ENCODE measurements at regions not wholly inside any gene's neighbourhood (a gene's known extent, or its start where the extent isn't known, plus 50 kb on each side); places are given as distances from the start of the nearest gene placed in this dataset.
A peak's percentile ranks its signal among the peaks of the same experiment; 100 is the strongest.

DNA sequence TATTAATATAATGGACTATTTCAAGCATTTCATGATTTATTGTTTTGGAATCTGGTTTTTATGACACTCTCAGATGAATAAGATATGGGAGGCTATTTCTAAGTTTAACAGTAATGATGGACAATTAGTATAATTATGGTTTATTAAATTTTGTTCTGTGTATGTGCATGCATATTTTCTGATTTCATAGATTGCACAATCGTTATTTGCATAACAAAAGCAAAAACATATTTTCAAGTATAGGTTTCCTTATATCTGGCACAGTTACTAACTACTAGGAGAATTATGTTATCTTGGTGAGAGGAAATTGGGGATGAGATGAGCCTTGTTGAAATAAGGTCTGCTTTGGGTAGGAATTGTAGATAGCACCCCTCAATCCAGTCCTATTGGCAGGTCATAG lies 413.1 kb downstream of the MCTP2 start:
- no peaks in the 10 kb centered on the region for H3K9me3 ChIP-seq (ENCODE audit: low read length)
- H3K9me2 ChIP-seq (replicated peaks; ENCODE audit: insufficient read depth, low read length): no peaks in the 10 kb centered on the region
- DNase-seq: no peak
- no peaks in the 10 kb centered on the region for H4K20me1 ChIP-seq (ENCODE audit: insufficient read depth, low read depth, low read length)
- no peaks in the 10 kb centered on the region for H3K4me1 ChIP-seq (ENCODE audit: low read length)
- H3K4me3 ChIP-seq (ENCODE audit: low read length): no peak overlapping the region
- H3K79me2 ChIP-seq (ENCODE audit: low read length): no peaks in the 10 kb centered on the region
- H2AFZ ChIP-seq (ENCODE audit: low read length): no peak overlapping the region
- no peak overlapping the region for H3K9ac ChIP-seq (ENCODE audit: low read length)
- no peaks in the 10 kb centered on the region for H3K27me3 ChIP-seq (ENCODE audit: low read length)
- no peak overlapping the region for H3K27ac ChIP-seq (ENCODE audit: low read length)
- H3K4me2 ChIP-seq (ENCODE audit: low read depth, low read length, poor library complexity, severe bottlenecking): no peak overlapping the region
- no peaks in the 10 kb centered on the region for H3K36me3 ChIP-seq (ENCODE audit: insufficient read depth, low read length)

DNA sequence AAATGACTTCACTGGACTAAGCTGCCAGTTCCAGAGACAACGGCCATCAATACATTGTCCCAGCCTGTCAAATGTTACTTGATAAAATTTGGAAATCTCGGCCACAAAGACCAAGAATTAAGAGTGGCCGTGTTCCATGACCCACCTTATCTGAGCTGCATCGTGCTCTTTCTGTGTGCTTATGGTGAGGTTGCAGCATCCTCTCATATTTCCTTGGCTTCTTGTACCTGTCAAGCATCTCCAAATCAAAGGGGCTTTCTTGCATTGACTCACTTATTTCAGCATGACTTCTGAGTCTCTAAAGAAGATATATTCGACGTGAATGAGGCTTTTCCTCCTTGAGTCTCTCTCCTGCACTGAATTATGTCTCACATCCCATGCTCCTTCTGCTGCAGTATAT lies 421.7 kb downstream of the MCTP2 start:
- H3K9me3 ChIP-seq (ENCODE audit: low read length): no peaks in the 10 kb centered on the region
- no peak overlapping the region for H3K4me2 ChIP-seq (ENCODE audit: low read depth, low read length, poor library complexity, severe bottlenecking)
- no peak for DNase-seq
- no peaks in the 10 kb centered on the region for H3K36me3 ChIP-seq (ENCODE audit: insufficient read depth, low read length)
- H3K27me3 ChIP-seq (ENCODE audit: low read length): no peaks in the 10 kb centered on the region
- H3K27ac ChIP-seq (ENCODE audit: low read length): no peak overlapping the region
- no peaks in the 10 kb centered on the region for H3K79me2 ChIP-seq (ENCODE audit: low read length)
- no peak overlapping the region for H3K4me3 ChIP-seq (ENCODE audit: low read length)
- no peaks in the 10 kb centered on the region for H3K9me2 ChIP-seq (replicated peaks; ENCODE audit: insufficient read depth, low read length)
- no peak overlapping the region for H2AFZ ChIP-seq (ENCODE audit: low read length)
- no peak overlapping the region for H3K9ac ChIP-seq (ENCODE audit: low read length)
- H3K4me1 ChIP-seq (ENCODE audit: low read length): no peaks in the 10 kb centered on the region
- no peaks in the 10 kb centered on the region for H4K20me1 ChIP-seq (ENCODE audit: insufficient read depth, low read depth, low read length)

DNA sequence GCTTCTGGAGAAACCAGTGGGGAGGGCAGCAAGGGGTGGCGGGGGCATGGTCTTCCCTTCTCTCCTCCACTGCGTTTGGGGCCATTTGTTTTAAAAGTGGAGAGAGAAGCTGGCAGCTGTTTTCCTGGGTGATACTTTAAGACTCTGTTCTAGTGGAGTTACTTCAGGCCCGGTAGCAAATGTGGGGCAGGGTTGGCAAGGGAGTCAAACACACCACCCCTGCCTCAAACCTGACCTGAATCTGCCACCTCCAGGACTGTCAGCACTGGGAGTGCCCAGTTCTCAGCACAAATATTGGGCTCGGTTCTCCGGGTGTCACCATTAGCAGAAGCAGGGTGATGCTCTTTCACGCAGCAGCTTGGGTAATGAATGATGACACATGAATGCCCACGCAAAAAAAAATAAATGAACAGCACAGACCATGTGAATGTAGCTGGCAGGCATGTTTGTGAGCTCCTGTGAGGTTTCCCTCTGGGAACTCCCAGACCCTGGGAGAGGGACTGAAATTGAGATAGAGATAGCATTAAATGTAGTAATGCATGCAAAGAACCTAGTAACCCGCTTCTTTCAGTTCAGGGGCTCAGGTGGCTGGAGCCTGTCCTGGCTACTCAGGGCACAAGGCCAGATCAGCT lies 424.0 kb downstream of the MCTP2 start:
- Histone ChIP-seq H3K4me2 (ENCODE audit: low read depth, low read length, poor library complexity, severe bottlenecking) (no peak overlapping the region), H3K4me1 (ENCODE audit: low read length) (no peaks in the 10 kb centered on the region), H3K9me3 (ENCODE audit: low read length) (no peaks in the 10 kb centered on the region), H3K36me3 (ENCODE audit: insufficient read depth, low read length) (no peaks in the 10 kb centered on the region), H2AFZ (ENCODE audit: low read length) (no peak overlapping the region), H3K9ac (ENCODE audit: low read length) (no peak overlapping the region), H3K27ac (ENCODE audit: low read length) (no peak overlapping the region), H3K4me3 (ENCODE audit: low read length) (no peak overlapping the region), H3K9me2 (replicated peaks; ENCODE audit: insufficient read depth, low read length) (no peaks in the 10 kb centered on the region), H3K79me2 (ENCODE audit: low read length) (no peaks in the 10 kb centered on the region), H4K20me1 (ENCODE audit: insufficient read depth, low read depth, low read length) (no peaks in the 10 kb centered on the region), H3K27me3 (ENCODE audit: low read length) (no peaks in the 10 kb centered on the region)
- no peak for DNase-seq

DNA sequence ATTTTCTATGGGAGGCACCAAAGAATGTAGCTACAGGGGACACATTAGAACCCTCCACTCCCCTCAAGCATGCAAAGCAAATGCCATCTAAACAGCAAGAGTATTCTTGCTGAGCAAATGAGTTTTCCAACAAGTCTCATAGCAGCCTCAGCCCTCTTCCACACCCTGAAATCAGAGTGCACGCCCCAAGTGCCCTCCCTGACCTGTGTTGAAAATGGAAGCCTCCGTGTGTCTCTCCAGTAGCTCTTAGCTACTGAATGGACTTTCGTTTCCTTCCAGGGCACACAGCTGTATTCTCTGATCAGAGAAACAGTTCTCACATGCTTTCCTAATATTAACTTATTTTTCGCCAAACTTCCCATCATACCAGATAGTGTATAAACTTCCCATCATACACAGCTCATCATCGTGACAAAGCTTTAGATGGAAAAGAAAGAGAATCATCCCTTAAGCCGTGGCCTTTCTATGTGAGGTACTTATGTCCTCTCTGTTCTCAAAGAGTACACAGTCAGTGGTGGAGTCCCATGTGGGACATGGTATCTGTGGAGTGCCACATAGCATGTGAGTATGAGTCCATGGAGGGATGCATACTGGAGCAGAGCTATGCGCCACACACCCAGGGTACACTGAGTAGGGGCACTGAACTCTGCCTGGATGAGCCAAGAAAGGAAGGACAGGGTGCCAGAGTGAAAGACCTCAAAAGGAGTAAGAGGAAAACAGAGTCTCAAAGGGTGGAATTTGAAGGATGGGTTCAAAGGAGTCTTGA lies 434.5 kb downstream of the MCTP2 start:
- no peaks in the 10 kb centered on the region for H3K79me2 ChIP-seq (ENCODE audit: low read length)
- no peak for DNase-seq
- H3K4me3 ChIP-seq (ENCODE audit: low read length): no peak overlapping the region
- no peaks in the 10 kb centered on the region for H4K20me1 ChIP-seq (ENCODE audit: insufficient read depth, low read depth, low read length)
- H3K9me2 ChIP-seq (replicated peaks; ENCODE audit: insufficient read depth, low read length): no peaks in the 10 kb centered on the region
- H3K4me1 ChIP-seq (ENCODE audit: low read length): no peaks in the 10 kb centered on the region
- H3K9me3 ChIP-seq (ENCODE audit: low read length): no peaks in the 10 kb centered on the region
- H3K27ac ChIP-seq (ENCODE audit: low read length): no peak overlapping the region
- no peaks in the 10 kb centered on the region for H3K36me3 ChIP-seq (ENCODE audit: insufficient read depth, low read length)
- H3K9ac ChIP-seq (ENCODE audit: low read length): no peak overlapping the region
- H3K4me2 ChIP-seq (ENCODE audit: low read depth, low read length, poor library complexity, severe bottlenecking): no peak overlapping the region
- no peaks in the 10 kb centered on the region for H3K27me3 ChIP-seq (ENCODE audit: low read length)
- H2AFZ ChIP-seq (ENCODE audit: low read length): no peak overlapping the region

DNA sequence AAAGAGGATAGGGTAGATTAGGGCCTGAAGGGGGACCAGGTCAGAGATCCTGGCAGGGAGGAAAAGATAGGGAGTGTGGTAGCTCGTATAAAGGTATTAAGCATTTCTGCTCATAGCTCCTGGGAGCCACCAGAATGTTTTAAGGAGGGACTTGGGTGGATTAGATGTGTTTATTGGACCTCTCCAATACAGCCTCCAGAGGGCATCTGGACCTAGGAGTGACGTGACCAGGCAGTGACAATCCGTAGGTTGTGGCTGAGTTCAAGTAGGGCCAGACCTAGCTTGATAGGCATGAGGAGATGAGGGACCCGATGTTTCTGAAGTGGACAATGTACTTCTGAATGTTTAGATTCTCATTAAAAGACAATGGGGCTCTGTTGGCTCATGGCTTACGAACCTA lies 435.2 kb downstream of the MCTP2 start:
- H3K79me2 ChIP-seq (ENCODE audit: low read length): no peaks in the 10 kb centered on the region
- H3K36me3 ChIP-seq (ENCODE audit: insufficient read depth, low read length): no peaks in the 10 kb centered on the region
- no peak overlapping the region for H3K27ac ChIP-seq (ENCODE audit: low read length)
- H3K27me3 ChIP-seq (ENCODE audit: low read length): no peaks in the 10 kb centered on the region
- H2AFZ ChIP-seq (ENCODE audit: low read length): no peak overlapping the region
- H3K4me2 ChIP-seq (ENCODE audit: low read depth, low read length, poor library complexity, severe bottlenecking): no peak overlapping the region
- no peaks in the 10 kb centered on the region for H3K4me1 ChIP-seq (ENCODE audit: low read length)
- no peak overlapping the region for H3K9ac ChIP-seq (ENCODE audit: low read length)
- H3K9me3 ChIP-seq (ENCODE audit: low read length): no peaks in the 10 kb centered on the region
- no peak overlapping the region for H3K4me3 ChIP-seq (ENCODE audit: low read length)
- no peak for DNase-seq
- H3K9me2 ChIP-seq (replicated peaks; ENCODE audit: insufficient read depth, low read length): no peaks in the 10 kb centered on the region
- no peaks in the 10 kb centered on the region for H4K20me1 ChIP-seq (ENCODE audit: insufficient read depth, low read depth, low read length)

DNA sequence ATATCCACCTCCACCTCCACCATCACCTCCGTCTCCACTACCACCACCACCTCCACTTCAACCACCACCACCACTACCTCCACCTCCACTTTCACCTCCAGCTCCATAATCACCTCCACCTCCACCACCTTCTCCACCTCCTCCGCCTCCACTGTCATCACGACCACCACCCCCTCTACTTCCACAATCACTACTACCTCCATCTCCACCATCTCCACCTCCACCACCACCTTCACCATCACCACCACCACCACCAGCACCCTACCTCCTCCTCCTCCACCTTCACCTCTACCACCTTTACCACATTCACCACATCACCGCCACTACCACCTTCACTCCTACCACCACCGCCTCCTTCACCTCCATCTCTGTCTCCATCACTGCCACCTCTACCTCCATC lies 435.7 kb downstream of the MCTP2 start:
- H3K27ac ChIP-seq (ENCODE audit: low read length): no peak overlapping the region
- H3K4me1 ChIP-seq (ENCODE audit: low read length): no peaks in the 10 kb centered on the region
- no peaks in the 10 kb centered on the region for H4K20me1 ChIP-seq (ENCODE audit: insufficient read depth, low read depth, low read length)
- no peaks in the 10 kb centered on the region for H3K79me2 ChIP-seq (ENCODE audit: low read length)
- H3K9me2 ChIP-seq (replicated peaks; ENCODE audit: insufficient read depth, low read length): no peaks in the 10 kb centered on the region
- H3K9ac ChIP-seq (ENCODE audit: low read length): no peak overlapping the region
- no peaks in the 10 kb centered on the region for H3K36me3 ChIP-seq (ENCODE audit: insufficient read depth, low read length)
- no peak overlapping the region for H2AFZ ChIP-seq (ENCODE audit: low read length)
- H3K4me3 ChIP-seq (ENCODE audit: low read length): no peak overlapping the region
- no peak overlapping the region for H3K4me2 ChIP-seq (ENCODE audit: low read depth, low read length, poor library complexity, severe bottlenecking)
- no peaks in the 10 kb centered on the region for H3K27me3 ChIP-seq (ENCODE audit: low read length)
- no peak for DNase-seq
- no peaks in the 10 kb centered on the region for H3K9me3 ChIP-seq (ENCODE audit: low read length)

DNA sequence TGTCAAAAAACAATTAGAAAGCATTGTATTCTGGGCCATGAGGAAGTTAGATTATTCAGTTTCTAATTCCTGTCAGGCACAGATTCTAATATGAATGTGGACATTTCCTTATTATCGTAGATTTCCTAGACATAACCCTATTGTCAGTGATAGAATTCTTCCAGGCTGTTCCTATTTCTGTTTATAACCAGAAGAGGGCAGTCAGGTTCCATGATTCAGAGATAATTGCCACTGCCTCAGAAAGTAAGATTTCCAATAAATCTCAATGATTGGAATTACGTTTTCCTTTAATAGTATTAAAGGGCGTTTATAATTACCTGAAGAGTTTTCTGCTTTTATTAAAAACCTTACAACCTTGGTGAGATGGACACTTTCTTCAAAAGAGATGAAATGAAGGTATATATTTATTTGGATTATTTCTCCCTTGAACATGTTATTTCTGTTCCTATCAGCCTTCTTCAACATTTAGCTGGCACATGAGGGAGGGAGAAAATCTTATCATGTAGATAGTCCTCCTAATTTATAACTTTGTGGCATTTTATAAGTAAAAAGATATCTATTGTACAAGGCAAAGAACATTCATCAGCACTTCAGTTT lies 439.2 kb downstream of the MCTP2 start:
- Histone ChIP-seq H3K9me2 (replicated peaks; ENCODE audit: insufficient read depth, low read length) (no peaks in the 10 kb centered on the region), H3K4me3 (ENCODE audit: low read length) (no peak overlapping the region), H3K9me3 (ENCODE audit: low read length) (no peaks in the 10 kb centered on the region), H4K20me1 (ENCODE audit: insufficient read depth, low read depth, low read length) (no peaks in the 10 kb centered on the region), H3K27me3 (ENCODE audit: low read length) (no peaks in the 10 kb centered on the region), H2AFZ (ENCODE audit: low read length) (no peak overlapping the region), H3K36me3 (ENCODE audit: insufficient read depth, low read length) (no peaks in the 10 kb centered on the region), H3K4me2 (ENCODE audit: low read depth, low read length, poor library complexity, severe bottlenecking) (no peak overlapping the region), H3K4me1 (ENCODE audit: low read length) (no peaks in the 10 kb centered on the region), H3K79me2 (ENCODE audit: low read length) (no peaks in the 10 kb centered on the region), H3K9ac (ENCODE audit: low read length) (no peak overlapping the region), H3K27ac (ENCODE audit: low read length) (no peak overlapping the region)
- peak; percentile 66 for DNase-seq

DNA sequence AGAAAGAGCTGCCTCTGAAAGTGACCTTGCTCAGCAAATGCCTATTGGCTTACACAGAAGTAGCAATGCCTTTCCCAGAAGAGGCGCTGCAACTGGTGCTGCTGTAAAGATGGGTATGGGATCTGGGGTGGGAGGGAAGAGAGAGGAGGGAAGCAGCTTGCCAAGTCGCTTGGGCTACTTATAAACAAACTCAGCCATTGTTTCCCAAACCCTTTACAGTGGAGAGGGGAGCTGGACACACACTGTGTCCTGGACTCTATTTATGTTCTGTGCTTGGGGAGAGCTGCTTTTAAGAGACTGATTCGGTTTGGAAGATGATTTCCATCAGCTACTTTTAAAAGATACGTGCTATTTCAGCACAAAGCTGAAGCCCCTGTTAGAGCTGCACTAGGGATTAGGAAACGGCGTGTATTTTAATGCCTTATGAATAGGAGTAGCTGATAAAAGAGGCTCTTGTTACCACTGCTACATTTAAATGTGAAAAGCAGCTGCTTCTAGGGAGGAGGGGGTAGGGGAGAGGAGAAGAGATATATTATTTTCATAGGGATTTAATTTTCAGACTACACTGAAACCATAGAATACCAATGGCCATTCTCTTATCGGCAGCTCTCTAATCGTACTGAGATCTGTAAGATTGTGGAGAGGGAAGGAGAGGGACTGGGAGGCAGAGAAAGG lies 440.6 kb downstream of the MCTP2 start:
- Histone ChIP-seq H3K79me2 (ENCODE audit: low read length) (no peaks in the 10 kb centered on the region), H3K27ac (ENCODE audit: low read length) (no peak overlapping the region), H3K4me3 (ENCODE audit: low read length) (no peak overlapping the region), H4K20me1 (ENCODE audit: insufficient read depth, low read depth, low read length) (no peaks in the 10 kb centered on the region), H2AFZ (ENCODE audit: low read length) (no peak overlapping the region), H3K9ac (ENCODE audit: low read length) (no peak overlapping the region), H3K9me3 (ENCODE audit: low read length) (no peaks in the 10 kb centered on the region), H3K36me3 (ENCODE audit: insufficient read depth, low read length) (no peaks in the 10 kb centered on the region), H3K4me2 (ENCODE audit: low read depth, low read length, poor library complexity, severe bottlenecking) (no peak overlapping the region), H3K27me3 (ENCODE audit: low read length) (no peaks in the 10 kb centered on the region), H3K4me1 (ENCODE audit: low read length) (no peaks in the 10 kb centered on the region), H3K9me2 (replicated peaks; ENCODE audit: insufficient read depth, low read length) (no peaks in the 10 kb centered on the region)
- DNase-seq: no peak

Data from Karpas-422 (cell line).